ENCODE measurements at regions not wholly inside any gene's neighbourhood (a gene's known extent, or its start where the extent isn't known, plus 50 kb on each side); places are given as distances from the start of the nearest gene placed in this dataset.

DNA sequence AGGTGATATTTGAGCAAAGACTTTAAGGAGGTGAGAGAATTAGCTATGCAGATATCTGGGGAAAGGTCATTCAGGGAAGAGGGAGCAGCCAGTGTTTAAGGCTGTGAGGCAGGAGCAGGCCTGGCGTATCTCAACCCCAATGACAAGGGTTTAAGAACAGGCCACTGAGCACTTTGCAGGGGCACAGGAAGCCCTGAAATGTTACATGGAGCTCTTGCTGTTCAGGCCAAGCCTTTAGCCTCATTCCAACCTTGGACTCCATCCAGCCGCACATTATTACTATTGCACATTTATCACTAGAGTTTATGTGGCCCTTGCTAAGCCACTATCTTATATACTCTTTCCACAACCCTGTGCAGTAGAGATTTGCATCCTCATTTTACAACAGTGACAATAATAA lies 114.0 kb downstream of the EFNB1 start:
- DNase-seq: no peak

DNA sequence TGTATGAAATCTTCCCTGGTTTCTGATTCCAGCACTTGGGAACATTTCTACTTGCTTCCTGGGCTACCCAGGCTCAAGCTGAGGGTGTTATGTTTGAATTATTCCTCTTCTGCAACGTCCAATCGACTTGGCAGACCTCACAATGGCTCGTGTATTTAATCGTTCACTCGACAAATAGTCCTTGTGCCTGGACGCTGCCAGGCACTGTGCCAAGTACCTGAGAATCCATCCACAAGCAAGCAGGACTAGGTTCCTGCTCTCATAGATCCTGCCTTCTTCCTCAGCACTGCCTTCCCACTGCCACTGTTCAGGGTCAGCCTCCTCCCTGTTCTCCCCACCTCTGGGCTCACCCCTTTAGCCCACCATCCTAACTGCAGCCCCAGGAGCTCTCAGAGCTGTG lies 113.3 kb downstream of the EFNB1 start:
- DNase-seq: peak; percentile 1

DNA sequence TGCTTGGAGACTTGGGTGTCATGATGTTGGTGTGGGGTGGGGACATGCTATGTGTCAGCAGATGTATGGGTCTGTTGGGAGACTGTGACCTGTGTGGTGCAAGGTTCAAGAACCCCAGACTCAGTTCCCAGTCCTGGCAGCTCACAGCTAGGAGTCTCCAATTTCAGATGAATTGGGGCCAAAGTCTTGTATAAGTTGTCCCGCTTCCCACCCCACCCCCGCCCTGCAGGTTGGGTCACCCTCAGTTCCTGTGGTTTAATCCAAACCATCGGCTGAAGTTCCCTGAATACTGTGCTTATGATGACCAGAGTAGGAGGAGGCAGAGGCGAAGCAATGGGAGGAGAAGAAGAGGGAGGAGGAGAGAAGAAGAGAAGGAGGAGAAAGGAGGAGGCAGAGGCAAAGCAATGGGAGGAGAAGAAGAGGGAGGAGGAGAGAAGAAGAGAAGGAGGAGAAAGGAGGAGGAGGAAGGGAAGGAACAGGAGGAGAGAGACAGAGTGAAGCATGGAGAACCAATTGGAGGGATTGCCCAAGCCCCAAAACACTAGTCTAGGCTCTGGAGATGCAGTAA lies 112.6 kb downstream of the EFNB1 start:
- no peak for DNase-seq

DNA sequence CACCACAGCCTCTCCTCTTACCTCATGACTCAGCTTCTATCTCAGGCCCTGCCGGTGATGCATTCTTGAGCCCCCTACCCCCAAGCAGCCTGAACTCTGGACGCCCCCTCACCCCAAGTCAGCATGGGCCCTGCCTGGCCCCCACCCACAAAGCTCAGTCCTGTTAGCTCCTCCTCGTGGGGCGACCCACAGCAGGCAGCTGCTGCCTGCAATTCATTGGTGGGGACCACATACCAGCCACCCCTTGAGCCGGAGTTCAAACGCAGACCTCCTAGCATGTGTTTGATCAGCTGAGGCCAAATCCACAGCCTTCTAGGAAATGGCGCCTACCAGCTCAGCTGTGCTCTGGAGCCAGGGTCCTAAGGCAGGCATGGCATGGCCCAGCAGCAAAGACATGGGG lies 111.8 kb downstream of the EFNB1 start:
- DNase-seq: no peak

DNA sequence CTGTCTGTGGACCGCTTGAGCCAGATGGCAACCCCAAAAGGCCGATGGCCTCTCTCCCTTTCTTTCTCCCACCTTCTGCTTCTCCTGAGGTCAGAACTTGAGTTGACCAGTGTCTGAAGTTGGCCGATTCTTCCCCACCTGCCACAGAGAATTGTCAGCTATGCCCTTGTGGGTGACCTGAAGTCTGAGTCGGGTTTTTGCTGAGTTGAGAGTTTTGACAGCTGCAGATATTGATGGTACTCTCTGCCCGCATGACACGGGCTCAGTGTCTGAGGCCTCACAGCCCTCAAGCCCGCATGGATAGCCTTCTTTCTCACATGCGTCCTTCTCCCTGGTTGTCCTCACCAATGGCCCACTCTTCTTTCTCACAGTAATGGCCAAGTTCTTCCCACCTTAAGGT lies 111.0 kb downstream of the EFNB1 start:
- no peak for DNase-seq

DNA sequence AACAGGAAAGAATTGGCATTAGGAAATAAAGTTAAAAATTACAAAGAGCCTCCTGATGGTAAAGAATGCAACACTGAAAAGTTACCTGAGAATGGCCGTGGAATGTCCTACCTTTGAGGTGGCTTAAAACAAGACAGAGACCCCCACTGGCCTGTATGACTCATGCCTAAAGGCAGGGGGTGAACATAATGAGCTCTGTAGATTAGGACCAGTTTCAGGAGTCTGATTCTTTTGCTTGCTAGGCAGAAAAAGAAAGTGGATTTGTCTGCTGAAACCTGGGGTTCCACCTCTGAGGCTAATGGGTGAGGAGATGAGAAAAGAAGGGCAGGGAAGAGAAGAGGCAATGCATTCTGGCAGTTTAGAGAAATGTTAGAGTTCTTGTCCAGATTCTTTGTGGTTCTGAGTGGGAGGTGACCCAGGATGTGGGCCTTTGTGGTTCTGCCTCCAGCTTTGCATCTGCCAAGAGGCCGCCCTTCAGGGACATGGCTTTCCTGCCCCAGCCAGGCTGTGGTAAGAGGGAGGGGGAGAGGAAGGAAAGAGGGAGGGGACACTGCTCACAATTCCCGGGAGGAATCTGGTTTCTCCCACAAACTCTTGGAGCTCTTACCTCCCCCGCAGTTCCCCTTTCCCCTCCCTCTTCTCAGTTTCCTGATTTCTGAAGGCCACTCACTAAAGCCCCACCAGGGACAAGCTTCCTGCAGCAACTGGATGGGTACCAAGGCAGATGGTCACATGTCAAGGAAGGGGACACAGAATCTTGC lies 109.6 kb downstream of the EFNB1 start:
- no peak for DNase-seq

DNA sequence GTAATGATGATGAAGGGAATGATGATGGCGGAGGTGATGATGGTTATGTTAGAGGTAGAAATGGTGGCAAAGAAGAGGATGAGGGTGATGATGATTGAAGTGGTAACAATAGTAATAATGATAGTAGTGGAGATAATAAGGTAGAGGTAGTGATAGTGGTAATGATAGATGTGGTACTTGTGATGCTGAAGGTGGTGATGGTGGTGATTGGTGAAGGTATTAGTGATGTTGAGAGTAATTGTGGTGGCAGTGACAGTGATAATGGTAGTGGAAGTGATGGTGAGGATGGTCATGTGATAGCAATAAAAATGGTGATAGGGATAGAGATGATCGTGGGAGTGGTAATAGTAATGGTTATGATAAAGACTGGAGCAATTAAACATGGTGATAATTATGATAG lies 108.8 kb downstream of the EFNB1 start:
- no peak for DNase-seq

DNA sequence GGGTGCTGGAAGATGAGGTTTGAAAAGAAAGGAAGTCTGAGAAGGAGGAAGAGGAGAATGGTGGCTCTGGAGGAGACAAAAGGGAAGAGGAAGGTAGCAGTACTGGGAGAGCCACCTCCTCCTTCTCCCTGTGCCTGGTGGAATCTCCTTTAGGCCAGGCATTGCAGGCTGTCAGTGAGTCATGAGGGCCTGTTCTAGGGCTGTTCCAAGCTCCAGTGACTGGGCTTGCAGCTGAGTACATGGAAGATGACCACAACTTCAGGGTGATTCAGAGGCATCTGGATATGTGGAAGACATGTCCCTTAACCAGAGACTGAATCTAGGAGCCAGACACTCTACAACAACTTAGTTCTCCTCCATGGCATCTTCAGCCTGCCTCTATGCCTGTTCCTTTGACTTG lies 107.8 kb downstream of the EFNB1 start:
- no peak for DNase-seq

DNA sequence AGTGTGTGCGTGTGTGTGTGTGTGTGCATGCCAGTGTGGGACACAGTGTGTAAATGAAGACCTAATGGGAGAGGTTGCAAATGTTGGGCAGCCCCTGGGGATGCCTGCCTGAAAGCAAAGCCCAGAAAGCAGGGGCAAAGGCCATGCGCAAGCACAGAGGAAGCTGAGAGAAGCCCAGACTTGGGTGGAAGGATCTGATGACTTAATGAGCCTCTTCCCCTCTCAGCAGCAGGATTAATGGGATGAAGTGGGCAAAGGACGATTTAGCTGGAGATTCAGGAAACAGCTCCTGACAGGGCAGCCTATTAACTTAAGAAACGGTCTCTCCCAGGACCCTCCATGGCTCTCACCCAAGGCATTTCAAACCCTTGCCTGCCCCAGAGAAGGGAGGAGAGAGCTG lies 107.3 kb downstream of the EFNB1 start:
- no peak for DNase-seq

DNA sequence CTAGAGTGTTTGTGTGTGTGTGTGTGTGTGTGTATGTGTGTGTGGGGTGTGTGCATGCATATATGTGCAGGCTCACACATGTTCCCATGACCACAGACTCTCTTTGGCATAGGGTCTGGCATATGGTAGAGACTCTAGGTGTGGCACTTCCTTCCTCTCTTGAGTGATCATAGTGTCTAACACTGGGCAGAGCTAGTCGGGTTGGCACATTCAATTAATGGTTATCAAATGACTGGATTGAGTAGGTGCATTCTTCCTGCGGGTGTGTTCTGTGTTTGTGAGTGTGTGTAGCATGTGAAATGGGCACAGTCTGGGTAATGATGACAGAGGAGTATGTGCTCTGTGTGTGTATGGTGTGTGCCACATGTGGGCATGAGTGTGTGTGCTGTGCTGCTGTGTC lies 106.5 kb downstream of the EFNB1 start:
- no peak for DNase-seq

DNA sequence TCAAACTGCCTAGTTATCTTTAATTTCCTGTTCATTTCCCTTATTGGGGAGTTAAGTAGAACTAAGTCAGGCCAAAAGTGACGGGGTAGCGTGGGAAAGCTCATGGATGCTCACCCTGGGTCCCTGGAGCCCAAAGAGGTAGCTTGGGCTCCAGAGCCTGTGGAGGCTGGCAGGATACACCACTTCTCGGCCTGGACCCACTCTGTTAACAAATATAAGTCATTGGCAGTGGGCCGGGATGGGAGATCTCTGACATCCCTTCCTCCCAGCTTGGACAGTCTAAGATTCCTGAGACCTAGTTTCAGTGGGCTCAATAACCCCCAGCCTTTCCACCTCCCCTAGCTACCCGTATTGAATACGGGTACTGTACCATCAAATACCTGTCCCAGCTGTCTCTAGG lies 106.1 kb downstream of the EFNB1 start:
- no peak for DNase-seq

DNA sequence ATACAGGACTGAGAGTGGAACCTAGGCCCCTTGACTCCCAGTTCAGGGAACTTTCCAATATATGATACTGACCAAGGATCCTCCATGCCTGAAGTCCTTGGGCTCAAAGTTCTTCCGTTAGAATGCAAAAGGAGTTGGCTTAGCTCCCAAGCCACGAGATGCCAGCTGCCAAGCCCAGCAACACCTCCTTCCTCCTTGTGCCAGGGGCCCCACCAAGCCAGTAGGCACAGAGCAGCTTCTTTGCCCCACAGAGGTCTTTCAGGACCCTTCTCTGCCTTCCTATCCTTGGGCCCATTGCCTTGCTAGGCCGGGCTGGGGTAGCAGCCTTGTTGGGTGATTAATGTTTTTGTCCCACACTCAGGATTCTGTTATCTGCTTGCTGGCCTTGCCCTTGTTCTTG lies 105.6 kb downstream of the EFNB1 start:
- DNase-seq: no peak

DNA sequence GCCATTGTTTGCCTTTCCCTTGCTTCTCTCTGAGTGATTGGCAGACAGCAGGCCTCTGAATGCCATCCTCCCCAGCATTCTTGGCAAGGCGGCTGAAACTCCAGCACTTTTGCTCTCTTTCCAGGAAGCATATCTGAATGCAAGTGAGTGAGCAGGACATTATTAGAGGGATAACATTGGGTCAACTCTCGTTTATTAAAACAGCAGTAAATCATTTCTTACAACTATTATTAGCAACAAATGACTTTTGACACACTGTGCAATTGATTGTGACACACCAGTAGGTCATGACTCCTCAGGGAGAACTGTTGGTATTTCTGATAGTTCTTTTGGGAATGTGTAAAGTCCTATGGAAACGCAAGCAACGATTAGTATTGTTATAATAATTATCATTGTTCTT lies 103.8 kb downstream of the EFNB1 start:
- no peak for DNase-seq

DNA sequence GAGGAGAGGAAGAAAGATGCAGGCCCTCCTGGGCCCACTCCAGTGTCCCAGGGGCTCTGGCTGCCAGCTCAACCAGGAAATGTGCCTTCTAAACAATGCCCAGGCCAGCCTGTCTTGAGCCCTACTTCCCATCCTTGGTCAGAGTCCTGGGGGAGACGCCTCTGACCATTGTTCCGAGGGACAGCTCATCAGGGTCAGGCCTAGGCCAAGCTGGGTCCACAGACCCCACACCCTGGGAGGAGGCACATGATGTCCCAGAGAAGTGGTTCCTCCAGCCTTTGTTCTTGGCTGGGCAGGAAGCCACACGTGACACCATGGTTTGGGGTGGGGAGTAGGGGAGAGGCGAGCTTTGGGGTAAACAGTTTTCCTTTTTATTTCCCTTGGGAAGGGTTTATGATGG lies 102.5 kb downstream of the EFNB1 start:
- DNase-seq: no peak

DNA sequence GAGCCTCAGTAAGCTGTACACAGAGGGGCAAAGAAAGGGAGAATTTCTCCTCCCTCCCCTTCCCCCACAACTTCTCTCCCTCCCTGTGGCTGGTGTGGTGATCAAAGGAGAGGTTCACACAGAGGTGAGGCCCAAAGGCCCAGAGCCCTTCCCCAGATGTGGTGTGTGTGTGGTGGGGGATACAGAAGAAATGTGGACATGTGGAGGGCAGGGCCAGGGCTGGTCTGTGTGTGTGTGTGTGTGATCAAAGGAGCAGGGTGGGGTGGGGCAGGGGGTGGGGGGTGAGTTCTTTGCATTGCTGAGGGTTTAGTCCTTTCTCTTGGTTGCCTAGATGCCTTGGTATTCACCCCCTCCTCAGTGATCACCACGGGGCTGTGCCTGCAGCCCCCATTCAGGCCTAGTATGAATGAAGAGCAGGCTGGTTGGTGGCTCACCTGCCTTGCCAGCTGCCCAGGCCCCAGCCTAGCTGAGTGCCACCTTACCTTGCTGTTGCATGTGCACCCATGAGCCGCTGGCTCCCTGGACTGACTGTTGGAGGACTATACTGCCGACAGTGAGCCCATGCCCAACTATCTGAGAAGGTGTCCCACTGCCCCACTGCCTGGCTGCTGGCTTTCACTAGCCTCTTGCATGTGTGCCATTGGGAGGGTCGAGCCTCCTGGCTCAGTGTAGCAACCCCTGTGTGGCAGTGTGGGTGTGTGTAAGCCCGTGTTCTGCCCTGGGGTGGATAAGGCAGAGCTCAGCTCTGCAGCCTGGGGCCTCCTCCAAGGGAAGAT lies 101.9 kb downstream of the EFNB1 start:
- DNase-seq: no peak

DNA sequence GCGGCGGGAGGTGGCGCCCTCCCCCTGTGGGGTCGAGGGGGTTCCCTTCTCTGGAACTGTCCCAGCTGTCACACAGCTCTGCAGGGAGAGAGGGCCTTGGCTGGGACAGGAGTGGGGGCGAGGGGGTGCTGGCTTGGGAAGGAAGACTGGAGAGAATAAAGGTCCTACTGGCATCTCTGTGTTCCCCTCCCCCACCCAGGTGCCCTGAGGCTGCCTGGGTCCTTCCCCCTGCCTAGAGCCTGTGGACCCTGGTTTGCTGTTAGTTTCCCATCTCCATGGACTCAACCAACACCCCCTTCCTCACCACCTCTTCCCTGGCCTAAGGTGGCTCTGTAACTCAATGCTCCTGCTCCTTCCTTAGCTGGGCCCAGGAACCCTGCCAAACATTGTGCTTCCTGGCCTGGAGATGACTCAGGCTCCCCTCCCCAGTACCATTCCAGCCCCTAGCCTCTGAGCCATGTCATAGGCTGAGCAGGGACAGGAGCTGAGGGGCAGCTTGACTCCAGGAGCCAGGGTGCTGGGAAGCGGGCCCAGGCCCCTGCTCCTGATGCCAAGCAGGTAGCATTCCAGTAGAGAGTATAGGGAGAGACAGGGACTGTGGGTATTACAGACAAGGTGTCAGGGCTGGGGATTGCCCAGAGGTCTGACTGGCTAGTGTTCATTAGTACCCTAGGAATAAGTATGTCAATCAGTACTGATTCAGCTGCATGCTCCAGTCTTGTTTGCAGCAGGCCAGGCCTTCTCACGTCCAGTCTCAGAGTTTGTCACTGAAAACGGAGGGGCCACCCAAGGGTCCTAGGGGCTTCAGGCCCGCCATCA lies 100.7 kb downstream of the EFNB1 start:
- no peak for DNase-seq

DNA sequence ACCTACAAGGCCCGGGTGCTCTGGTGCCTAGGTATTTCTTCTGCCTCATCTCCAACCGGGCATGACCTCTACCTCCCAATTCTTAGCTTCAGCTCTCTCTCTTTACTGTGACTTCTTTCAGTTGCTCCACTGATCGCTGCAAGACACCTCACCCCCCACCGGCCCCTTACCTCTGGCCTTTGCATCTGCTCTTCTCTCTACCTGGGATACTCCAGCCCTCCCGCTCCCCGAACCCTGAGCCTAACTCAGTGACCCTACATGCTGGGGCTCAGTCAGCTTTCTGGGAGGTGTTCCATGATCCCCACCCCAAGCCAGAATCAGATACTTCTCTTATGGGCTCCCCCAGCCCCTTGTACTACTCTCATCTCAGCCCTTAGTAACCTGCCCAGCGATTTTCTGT lies 99.6 kb downstream of the EFNB1 start:
- no peak for DNase-seq

DNA sequence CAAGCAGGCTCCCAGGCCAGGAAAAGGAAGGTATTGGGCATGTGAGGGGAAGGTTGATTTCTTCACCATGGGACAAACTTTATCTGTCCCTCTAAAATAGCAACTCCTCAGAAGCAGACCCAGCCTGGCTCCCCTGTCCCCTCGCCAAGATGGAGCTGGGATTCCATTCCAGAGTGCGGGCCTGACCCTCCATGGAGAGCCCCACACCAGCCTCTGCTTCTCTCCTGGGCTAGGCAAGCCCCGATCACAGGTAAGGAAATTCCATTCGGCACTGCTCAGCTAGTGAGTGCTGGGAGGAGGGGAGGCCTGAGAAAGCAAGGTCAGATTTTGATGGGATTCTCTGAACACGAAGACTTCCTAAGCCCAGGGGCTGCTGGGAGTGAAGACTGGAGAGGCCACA lies 98.4 kb downstream of the EFNB1 start:
- DNase-seq: no peak

DNA sequence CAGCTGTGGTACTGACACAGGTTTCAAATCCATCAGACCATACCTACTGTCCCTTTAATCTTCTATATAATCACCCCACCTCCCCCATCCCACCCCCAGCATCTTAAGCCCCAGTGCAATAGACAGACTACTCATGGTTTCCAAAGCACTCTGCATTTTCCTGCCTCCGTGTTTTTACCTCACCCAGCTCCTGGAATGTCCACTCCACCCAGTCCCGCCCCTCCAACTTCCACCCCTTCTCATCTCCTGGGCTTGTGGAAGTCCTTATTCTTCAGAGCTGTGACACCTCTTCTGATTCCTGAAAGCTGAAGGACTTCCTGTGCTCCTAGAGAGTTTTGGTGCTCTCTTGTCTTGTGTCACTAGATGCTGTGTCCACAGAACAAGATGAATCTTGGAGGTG lies 94.3 kb downstream of the EFNB1 start:
- DNase-seq: no peak

DNA sequence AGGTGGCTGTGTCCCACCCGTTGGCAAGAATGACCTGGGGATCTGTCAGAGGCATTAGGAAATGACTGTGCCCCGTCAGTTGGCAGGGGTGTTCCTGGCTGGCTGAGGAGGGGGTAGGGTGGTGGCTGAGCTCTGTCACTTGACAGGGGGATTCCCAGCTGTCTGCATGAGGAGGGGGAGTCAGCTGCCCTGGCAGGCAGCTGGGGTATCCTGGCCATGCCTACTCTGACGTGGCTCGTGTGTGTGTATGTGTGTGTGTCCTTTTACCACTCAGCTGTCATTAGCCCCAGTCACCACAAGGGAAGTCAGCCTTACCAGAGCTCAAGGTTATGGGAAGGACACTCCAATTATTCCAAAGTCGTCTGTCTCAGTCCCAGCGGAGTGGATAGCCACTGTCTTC lies 93.2 kb downstream of the EFNB1 start:
- DNase-seq: no peak

DNA sequence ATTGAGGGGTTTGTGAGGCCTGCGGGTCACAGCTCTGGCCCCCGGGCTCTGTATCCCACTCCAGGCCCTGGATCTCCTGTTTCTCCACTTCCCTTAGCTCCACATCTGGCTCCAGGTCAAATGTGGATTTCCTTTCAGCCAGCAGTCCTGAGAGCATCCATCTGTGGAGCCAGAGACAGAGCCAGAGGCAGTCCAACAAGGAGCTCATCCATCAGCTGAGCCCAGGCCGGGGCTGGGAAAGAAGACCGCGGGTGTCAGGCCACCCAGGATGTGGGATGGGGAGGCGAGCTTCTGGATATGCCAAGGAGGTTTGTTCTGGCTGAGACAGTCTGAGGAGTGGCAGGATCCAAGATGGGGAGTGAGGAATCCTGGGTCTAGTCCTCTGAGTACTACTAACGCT lies 91.7 kb downstream of the EFNB1 start:
- no peak for DNase-seq

DNA sequence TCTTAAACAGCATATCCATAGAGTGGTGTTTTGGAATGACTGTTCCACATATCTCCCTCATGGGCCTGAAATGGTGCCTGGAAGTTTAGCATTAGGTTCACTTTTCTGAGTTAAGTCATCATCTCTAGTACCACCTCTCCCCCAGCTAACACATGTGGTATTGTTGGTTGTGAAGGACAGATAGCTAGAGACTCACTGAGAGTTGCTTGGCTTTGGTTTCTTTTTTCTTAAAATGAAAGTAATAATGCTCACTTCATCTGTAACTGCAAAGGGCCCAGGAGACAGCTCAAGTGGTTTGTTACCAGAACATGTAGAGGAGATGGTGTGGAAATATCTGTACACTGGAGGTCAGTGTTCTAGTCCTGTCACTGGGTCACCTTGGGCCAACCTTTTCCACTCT lies 90.9 kb downstream of the EFNB1 start:
- no peak for DNase-seq

DNA sequence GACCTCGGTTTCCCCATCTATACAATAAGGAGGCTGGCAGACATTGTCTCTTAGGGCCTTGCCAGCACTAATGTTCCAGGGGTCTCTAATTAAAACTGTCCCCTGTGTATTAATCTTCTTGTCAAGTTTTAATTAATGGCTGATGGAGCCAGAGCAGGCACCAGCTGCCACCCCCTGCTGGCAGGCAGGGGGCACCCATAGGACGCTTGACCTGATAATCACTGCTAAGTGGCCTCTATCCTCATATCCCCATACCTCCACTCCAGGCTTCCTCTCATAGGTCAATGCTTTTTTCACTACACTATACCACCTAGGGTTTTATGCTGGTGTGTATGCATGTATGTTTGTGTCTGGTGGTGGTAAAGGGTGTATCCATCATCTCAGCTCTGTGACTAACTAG lies 89.4 kb downstream of the EFNB1 start:
- no peak for DNase-seq

DNA sequence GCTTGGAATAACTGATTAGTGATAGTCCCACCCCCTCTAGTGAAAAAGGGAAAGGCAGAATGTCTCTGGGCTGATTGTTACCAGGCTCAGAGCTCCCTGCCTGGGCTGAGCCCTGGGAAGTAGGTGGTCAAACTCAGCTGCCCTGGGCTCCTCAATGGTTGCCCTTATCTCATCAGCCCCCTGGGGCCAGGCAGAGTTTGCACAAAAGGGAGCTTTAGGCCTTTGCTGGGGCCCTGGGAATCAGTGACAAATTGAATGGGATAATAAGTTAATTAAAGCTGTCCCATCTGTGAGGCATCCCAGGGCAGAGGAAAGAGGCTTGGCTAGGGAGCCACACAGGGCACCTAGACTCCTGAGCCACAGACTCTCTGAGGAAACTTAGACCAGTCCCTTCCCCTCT lies 89.0 kb downstream of the EFNB1 start:
- no peak for DNase-seq
